Liver (tissue), 3 donors: ENCODE measurements at regions not wholly inside any gene's neighbourhood (a gene's known extent, or its start where the extent isn't known, plus 50 kb on each side); places are given as distances from the start of the nearest gene placed in this dataset.

ENCODE experiments used
- ATF3 ChIP-seq: IDR thresholded peaks from 2 replicates; pipeline ENCODE4 v1.6.1; 2016; ENCODE audit warnings: antibody characterized with exemption
- FOXA1 ChIP-seq: IDR thresholded peaks from 2 replicates; pipeline ENCODE4 v1.6.1; 2016; ENCODE audit warnings: antibody characterized with exemption
- HNF4A ChIP-seq, 2 donors: conservative IDR thresholded peaks; 2 replicates each; pipeline ENCODE4 v1.6.1; 2016; ENCODE audit warnings: antibody characterized with exemption in 2 of 2, mild to moderate bottlenecking in 2 of 2
- JUND ChIP-seq, 2 donors: IDR thresholded peaks; 2 replicates each; pipeline ENCODE4 v1.6.1; 2016; ENCODE audit warnings: antibody characterized with exemption in 2 of 2
- SP1 ChIP-seq: IDR thresholded peaks from 2 replicates; pipeline ENCODE4 v1.6.1; 2018; ENCODE audit warnings: antibody characterized with exemption, mild to moderate bottlenecking
- TAF1 ChIP-seq: conservative IDR thresholded peaks from 2 replicates; pipeline ENCODE4 v1.6.1; 2016; ENCODE audit warnings: antibody characterized with exemption, mild to moderate bottlenecking
- TF ChIP-seq, protein P1 (sequence below): fragments of 150-350 bp; IDR thresholded peaks from 2 replicates; pipeline ENCODE4 v1.5.1; 2017; ENCODE audit warnings: improper control_type of control experiment, low read depth, low read length; ENCODE audit not compliant: missing input control
- TF ChIP-seq, protein P2 (sequence below): IDR thresholded peaks from 2 replicates; pipeline ENCODE4 v1.6.1; 2016; ENCODE audit warnings: antibody characterized with exemption, mild to moderate bottlenecking
- donor health status: healthy.
- donor health status: healthy.

DNA sequence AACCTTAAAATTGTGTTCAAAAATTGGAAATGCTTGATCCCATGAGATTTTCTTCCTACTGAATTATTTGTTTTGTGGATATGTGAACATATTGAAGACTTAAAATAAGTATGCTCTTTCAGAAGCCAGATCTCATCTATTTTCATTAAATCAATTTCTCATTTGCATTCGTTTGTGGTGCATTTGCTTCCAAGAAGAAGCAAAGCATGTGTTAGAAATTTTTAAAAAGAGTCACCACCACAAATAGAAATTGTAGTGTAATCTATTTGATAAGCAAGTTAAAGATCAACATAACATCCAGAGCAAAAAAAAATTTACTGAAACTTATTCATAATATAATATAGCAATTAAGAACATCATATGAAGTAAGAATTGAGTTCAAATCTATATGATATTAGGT lies 300.9 kb upstream of the SYT4 start:
- TF ChIP-seq, protein P1, sequence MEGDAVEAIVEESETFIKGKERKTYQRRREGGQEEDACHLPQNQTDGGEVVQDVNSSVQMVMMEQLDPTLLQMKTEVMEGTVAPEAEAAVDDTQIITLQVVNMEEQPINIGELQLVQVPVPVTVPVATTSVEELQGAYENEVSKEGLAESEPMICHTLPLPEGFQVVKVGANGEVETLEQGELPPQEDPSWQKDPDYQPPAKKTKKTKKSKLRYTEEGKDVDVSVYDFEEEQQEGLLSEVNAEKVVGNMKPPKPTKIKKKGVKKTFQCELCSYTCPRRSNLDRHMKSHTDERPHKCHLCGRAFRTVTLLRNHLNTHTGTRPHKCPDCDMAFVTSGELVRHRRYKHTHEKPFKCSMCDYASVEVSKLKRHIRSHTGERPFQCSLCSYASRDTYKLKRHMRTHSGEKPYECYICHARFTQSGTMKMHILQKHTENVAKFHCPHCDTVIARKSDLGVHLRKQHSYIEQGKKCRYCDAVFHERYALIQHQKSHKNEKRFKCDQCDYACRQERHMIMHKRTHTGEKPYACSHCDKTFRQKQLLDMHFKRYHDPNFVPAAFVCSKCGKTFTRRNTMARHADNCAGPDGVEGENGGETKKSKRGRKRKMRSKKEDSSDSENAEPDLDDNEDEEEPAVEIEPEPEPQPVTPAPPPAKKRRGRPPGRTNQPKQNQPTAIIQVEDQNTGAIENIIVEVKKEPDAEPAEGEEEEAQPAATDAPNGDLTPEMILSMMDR: no peak
- TF ChIP-seq ATF3 (no peak), HNF4A (conservative IDR thresholded peaks at IDR 0.05) (no peak), SP1 (no peak), JUND (IDR thresholded peaks at IDR 0.05) (no peak), FOXA1 (no peak), TAF1 (no peak)
- TF ChIP-seq, protein P2, sequence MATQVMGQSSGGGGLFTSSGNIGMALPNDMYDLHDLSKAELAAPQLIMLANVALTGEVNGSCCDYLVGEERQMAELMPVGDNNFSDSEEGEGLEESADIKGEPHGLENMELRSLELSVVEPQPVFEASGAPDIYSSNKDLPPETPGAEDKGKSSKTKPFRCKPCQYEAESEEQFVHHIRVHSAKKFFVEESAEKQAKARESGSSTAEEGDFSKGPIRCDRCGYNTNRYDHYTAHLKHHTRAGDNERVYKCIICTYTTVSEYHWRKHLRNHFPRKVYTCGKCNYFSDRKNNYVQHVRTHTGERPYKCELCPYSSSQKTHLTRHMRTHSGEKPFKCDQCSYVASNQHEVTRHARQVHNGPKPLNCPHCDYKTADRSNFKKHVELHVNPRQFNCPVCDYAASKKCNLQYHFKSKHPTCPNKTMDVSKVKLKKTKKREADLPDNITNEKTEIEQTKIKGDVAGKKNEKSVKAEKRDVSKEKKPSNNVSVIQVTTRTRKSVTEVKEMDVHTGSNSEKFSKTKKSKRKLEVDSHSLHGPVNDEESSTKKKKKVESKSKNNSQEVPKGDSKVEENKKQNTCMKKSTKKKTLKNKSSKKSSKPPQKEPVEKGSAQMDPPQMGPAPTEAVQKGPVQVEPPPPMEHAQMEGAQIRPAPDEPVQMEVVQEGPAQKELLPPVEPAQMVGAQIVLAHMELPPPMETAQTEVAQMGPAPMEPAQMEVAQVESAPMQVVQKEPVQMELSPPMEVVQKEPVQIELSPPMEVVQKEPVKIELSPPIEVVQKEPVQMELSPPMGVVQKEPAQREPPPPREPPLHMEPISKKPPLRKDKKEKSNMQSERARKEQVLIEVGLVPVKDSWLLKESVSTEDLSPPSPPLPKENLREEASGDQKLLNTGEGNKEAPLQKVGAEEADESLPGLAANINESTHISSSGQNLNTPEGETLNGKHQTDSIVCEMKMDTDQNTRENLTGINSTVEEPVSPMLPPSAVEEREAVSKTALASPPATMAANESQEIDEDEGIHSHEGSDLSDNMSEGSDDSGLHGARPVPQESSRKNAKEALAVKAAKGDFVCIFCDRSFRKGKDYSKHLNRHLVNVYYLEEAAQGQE: no peak
